Nephron progenitor cell (in vitro differentiated cells): ENCODE measurements at regions not wholly inside any gene's neighbourhood (a gene's known extent, or its start where the extent isn't known, plus 50 kb on each side); places are given as distances from the start of the nearest gene placed in this dataset.

Source experiments
- DNase-seq: peaks from one replicate; pipeline ENCODE4 v3.0.0; 2021
- H3K27ac Mint-ChIP-seq: 2 replicates; pipeline ENCODE4 v1.8.0; 2021; ENCODE audit warnings: mild to moderate bottlenecking, moderate library complexity, mixed read lengths
- H3K27me3 Mint-ChIP-seq: 2 replicates; pipeline ENCODE4 v1.8.0; 2021; ENCODE audit warnings: mild to moderate bottlenecking, low read depth, mixed read lengths; ENCODE audit not compliant: poor library complexity
- H3K36me3 Mint-ChIP-seq: 2 replicates; pipeline ENCODE4 v1.8.0; 2021; ENCODE audit warnings: low read depth, mixed read lengths
- H3K4me1 Mint-ChIP-seq: 2 replicates; pipeline ENCODE4 v1.8.0; 2021; ENCODE audit warnings: mixed read lengths
- H3K4me3 Mint-ChIP-seq: 2 replicates; pipeline ENCODE4 v1.8.0; 2021; ENCODE audit warnings: mild to moderate bottlenecking, moderate library complexity, mixed read lengths
- H3K9me3 Mint-ChIP-seq: 2 replicates; pipeline ENCODE4 v1.8.0; 2021; ENCODE audit warnings: mild to moderate bottlenecking, moderate library complexity, mixed read lengths
- CTCF ChIP-seq: fragments of 200-600 bp; sonication (generic); IDR thresholded peaks from 2 replicates; pipeline ENCODE4 v1.5.0; 2021; ENCODE audit warnings: antibody characterized with exemption

- DNase-seq = peak; percentile 33
- H3K27me3 Mint-ChIP-seq = peaks cover 34% of the 10 kb centered on the region
- no peak for TF ChIP-seq CTCF
Observed at GRCh38 chr9:95584176-95584575, 67.4 kb upstream of the PTCH1 start.

GRCh38 chr9:95581900-95582299 is 65.1 kb upstream of the PTCH1 start:
- Mint-ChIP-seq H3K27me3 (peaks cover 34% of the 10 kb centered on the region), H3K27ac (no peak overlapping the region), H3K9me3 (no peaks in the 10 kb centered on the region), H3K4me1 (peaks cover 52% of the 10 kb centered on the region), H3K36me3 (no peaks in the 10 kb centered on the region), H3K4me3 (peak overlapping the region; percentile 0)
- no peak for DNase-seq
- no peak for TF ChIP-seq CTCF

More at GRCh38 chr9:95584176-95584575, 67.4 kb upstream of the PTCH1 start:
- H3K4me3 Mint-ChIP-seq = peak overlapping the region; percentile 60
- no peaks in the 10 kb centered on the region for H3K9me3 Mint-ChIP-seq
- peaks cover 58% of the 10 kb centered on the region for H3K4me1 Mint-ChIP-seq
- H3K27ac Mint-ChIP-seq = peak overlapping the region; percentile 18
- no peaks in the 10 kb centered on the region for H3K36me3 Mint-ChIP-seq

GRCh38 chr9:95580812-95581761 is 64.3 kb upstream of the PTCH1 start:
- Mint-ChIP-seq H3K27ac (no peak overlapping the region), H3K9me3 (no peaks in the 10 kb centered on the region), H3K4me3 (peak overlapping the region; percentile 11), H3K36me3 (no peaks in the 10 kb centered on the region), H3K27me3 (peaks cover 28% of the 10 kb centered on the region), H3K4me1 (peaks cover 54% of the 10 kb centered on the region)
- DNase-seq = no peak
- TF ChIP-seq CTCF = no peak

- no peaks in the 10 kb centered on the region for H3K36me3 Mint-ChIP-seq
- no peak for TF ChIP-seq CTCF
- no peak overlapping the region for H3K4me3 Mint-ChIP-seq
- H3K27me3 Mint-ChIP-seq = peaks cover 12% of the 10 kb centered on the region
- peaks cover 25% of the 10 kb centered on the region for H3K4me1 Mint-ChIP-seq
- DNase-seq = no peak
- no peak overlapping the region for H3K27ac Mint-ChIP-seq
- no peaks in the 10 kb centered on the region for H3K9me3 Mint-ChIP-seq
Observed at GRCh38 chr9:95574866-95575553, 58.2 kb upstream of the PTCH1 start.

- Mint-ChIP-seq H3K9me3 (no peaks in the 10 kb centered on the region), H3K4me3 (no peak overlapping the region), H3K36me3 (no peaks in the 10 kb centered on the region), H3K4me1 (peaks cover 26% of the 10 kb centered on the region), H3K27me3 (peaks cover 12% of the 10 kb centered on the region), H3K27ac (no peak overlapping the region)
- TF ChIP-seq CTCF = no peak
- DNase-seq = no peak
Observed at GRCh38 chr9:95574176-95574575, 57.4 kb upstream of the PTCH1 start.
